HEK293T (cell line): ENCODE measurements at regions not wholly inside any gene's neighbourhood (a gene's known extent, or its start where the extent isn't known, plus 50 kb on each side); places are given as distances from the start of the nearest gene placed in this dataset.
"Not testable (repeated sequence)": the region's sequence is repeated elsewhere in the genome, so short reads cannot be mapped to it uniquely, and the experiment has no call there.

Experiments
- CTCF ChIA-PET: fragments of 350-600 bp; formaldehyde crosslinking; extraction: SDS; loops from one replicate; lab custom pipeline; 2021; ENCODE audit warnings: antibody characterized with exemption, inconsistent platforms; lab: Yijun Ruan, JAX
- POLR2A ChIA-PET: fragments of 350-600 bp; formaldehyde crosslinking; extraction: SDS; loops from one replicate; lab custom pipeline; 2020; ENCODE audit warnings: antibody characterized with exemption, inconsistent platforms; lab: Yijun Ruan, JAX
- DNase-seq: peaks from one replicate; pipeline ENCODE4 v3.0.0; 2012; ENCODE audit warnings: mixed read lengths; ENCODE audit errors: extremely low spot score
- ARNT ChIP-seq: fragments of 450-650 bp; IDR thresholded peaks from 2 replicates; pipeline ENCODE4 v1.6.1; 2017; ENCODE audit warnings: mild to moderate bottlenecking
- BHLHE40 ChIP-seq: fragments of 450-650 bp; IDR thresholded peaks from 2 replicates; pipeline ENCODE4 v1.6.1; 2016; ENCODE audit warnings: mild to moderate bottlenecking, moderate library complexity, borderline replicate concordance
- CTBP1 ChIP-seq: fragments of 450-650 bp; IDR thresholded peaks from 2 replicates; pipeline ENCODE4 v1.6.1; 2016; ENCODE audit warnings: borderline replicate concordance
- ELF4 ChIP-seq: fragments of 450-650 bp; IDR thresholded peaks from 2 replicates; pipeline ENCODE4 v1.6.1; 2017; ENCODE audit warnings: antibody characterized with exemption
- FOXA1 ChIP-seq: fragments of 450-650 bp; IDR thresholded peaks from 2 replicates; pipeline ENCODE4 v1.6.1; 2016; ENCODE audit warnings: mild to moderate bottlenecking
- FOXK2 ChIP-seq: fragments of 450-650 bp; IDR thresholded peaks from 2 replicates; pipeline ENCODE4 v1.6.1; 2016; ENCODE audit warnings: mild to moderate bottlenecking
- FOXM1 ChIP-seq: fragments of 450-650 bp; IDR thresholded peaks from 2 replicates; pipeline ENCODE4 v1.6.1; 2017; ENCODE audit warnings: mild to moderate bottlenecking, borderline replicate concordance
- HDGF ChIP-seq: fragments of 450-650 bp; IDR thresholded peaks from 2 replicates; pipeline ENCODE4 v1.6.1; 2017; ENCODE audit warnings: antibody characterized with exemption, borderline replicate concordance
- L3MBTL2 ChIP-seq: fragments of 450-650 bp; conservative IDR thresholded peaks from 2 replicates; pipeline ENCODE4 v1.6.1; 2016; ENCODE audit warnings: mild to moderate bottlenecking
- LEF1 ChIP-seq: fragments of 450-650 bp; IDR thresholded peaks from 2 replicates; pipeline ENCODE4 v1.6.1; 2017; ENCODE audit warnings: mild to moderate bottlenecking, borderline replicate concordance
- NFRKB ChIP-seq: fragments of 450-650 bp; IDR thresholded peaks from 2 replicates; pipeline ENCODE4 v1.6.1; 2016; ENCODE audit warnings: mild to moderate bottlenecking, moderate library complexity
- SP1 ChIP-seq: fragments of 450-650 bp; IDR thresholded peaks from 2 replicates; pipeline ENCODE4 v1.6.1; 2017
- SUZ12 ChIP-seq: fragments of 450-650 bp; IDR thresholded peaks from 2 replicates; pipeline ENCODE4 v1.6.1; 2016; ENCODE audit warnings: mild to moderate bottlenecking
- TARDBP ChIP-seq: fragments of 450-650 bp; IDR thresholded peaks from 2 replicates; pipeline ENCODE4 v1.6.1; 2016
- ZNF384 ChIP-seq: fragments of 450-650 bp; IDR thresholded peaks from 2 replicates; pipeline ENCODE4 v1.6.1; 2016
- TF ChIP-seq, protein P1 (sequence below): fragments of 450-650 bp; IDR thresholded peaks from 2 replicates; pipeline ENCODE4 v1.6.1; 2016

DNA sequence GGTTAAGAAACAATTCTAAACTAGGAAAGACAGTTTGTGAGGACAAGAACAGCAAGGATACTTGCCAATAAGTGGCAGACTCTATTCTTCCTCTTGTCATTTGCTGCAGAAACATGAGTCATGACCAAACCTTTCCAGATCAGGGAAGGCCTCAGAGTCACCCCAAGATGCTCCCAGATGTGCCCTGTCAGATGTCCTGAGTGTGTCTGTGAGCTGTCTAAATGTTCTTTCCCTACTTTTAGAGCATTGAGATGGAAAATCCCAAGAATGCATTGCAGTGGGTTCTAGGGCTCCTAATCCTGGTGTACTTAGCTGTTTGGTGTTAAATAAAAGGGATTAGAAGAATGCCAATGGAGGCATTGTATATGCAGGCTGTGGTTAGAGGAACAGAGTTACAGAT lies 57.5 kb upstream of the KIAA0040 start:
- TF ChIP-seq CTBP1 (no peak), SUZ12 (no peak), BHLHE40 (no peak), ZNF384 (no peak), L3MBTL2 (no peak), ARNT (no peak), ELF4 (no peak), NFRKB (no peak), TARDBP (no peak), FOXM1 (no peak), FOXK2 (no peak), HDGF (no peak), SP1 (no peak), FOXA1 (no peak)
- TF ChIP-seq, protein P1, sequence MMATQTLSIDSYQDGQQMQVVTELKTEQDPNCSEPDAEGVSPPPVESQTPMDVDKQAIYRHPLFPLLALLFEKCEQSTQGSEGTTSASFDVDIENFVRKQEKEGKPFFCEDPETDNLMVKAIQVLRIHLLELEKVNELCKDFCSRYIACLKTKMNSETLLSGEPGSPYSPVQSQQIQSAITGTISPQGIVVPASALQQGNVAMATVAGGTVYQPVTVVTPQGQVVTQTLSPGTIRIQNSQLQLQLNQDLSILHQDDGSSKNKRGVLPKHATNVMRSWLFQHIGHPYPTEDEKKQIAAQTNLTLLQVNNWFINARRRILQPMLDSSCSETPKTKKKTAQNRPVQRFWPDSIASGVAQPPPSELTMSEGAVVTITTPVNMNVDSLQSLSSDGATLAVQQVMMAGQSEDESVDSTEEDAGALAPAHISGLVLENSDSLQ: no peak
- CTCF ChIA-PET: no interaction called here
- DNase-seq: no peak
- POLR2A ChIA-PET: no interaction called here

DNA sequence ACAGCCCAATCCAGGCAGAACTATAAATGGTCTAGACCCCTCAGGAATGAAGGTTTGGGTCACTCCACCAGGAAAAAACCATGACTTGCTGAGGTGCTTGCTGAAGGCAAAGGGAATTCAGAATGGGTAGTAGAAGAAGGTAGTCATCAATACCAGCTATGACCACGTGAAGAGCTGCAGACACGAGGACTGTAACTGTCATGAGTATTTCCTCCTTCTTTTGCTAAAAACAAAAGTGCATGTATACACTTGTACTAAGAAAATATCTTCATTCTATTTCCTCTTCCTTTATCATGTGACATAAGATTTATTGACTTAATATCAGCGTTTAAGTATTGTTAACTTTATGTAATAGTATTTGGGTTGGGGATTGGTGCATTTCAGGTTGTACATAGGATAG lies 55.5 kb upstream of the KIAA0040 start:
- CTCF ChIA-PET, POLR2A ChIA-PET, DNase-seq: not testable (repeated sequence)

DNA sequence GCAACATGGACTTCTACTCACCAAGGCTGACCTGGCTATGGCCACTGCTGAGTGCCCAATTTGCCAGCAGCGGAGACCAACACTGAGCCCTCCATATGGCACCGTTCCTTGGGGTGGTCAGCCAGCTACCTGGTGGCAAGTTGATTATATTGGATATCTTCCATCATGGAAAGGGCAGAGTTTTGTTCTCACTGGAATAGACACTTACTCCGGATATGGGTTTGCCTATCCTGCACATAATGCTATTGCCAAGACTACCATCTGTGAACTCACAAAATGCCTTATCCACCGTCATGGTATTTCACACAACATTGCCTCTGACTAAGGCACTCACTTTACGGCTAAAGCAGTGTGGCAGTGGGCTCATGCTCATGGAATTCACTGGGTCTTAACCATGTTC lies 54.5 kb upstream of the KIAA0040 start:
- DNase-seq, POLR2A ChIA-PET, CTCF ChIA-PET: not testable (repeated sequence)

DNA sequence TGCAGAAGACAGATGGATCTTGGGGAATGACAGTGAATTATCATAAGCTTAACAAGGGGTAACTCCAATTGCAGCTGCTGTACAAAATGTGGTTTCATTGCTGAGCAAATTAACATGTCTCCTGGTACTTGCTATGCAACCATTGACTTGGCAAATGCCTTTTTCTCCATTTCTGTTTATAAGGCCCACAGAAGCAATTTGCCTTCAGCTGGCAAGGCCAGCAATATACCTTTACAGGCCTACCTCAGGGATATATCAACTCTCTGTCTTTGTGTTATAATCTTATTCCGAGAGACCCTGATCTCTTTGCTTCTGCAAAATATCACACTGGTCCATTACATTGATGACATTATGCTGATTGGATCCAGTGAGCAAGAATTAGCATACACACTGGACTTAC lies 52.7 kb upstream of the KIAA0040 start:
- ChIA-PET CTCF (no interaction called here), POLR2A (no interaction called here)
- no peak for DNase-seq
- no peak for TF ChIP-seq L3MBTL2
- TF ChIP-seq ELF4: no peak
- no peak for TF ChIP-seq LEF1
- TF ChIP-seq NFRKB: no peak
- TF ChIP-seq, protein P1: no peak

DNA sequence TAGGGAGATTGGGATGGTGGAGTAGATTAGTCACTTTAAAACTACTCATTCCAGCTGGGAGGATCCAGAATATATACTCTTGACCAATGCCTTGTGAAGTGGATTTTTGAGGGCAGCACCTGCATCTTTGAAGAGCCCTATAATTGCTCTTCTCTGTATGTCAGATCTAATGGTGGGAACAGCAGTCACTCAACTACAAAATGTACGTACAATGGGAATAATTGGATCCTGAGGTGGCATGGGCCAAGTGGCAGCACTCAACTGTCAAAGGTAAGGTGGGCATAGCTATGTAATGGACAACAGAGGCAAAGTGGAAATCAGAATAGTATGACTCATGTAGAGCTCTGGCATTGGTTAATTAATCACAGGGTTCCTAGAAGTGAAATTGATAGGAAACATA lies 51.6 kb upstream of the KIAA0040 start:
- ChIA-PET CTCF (no interaction called here), POLR2A (no interaction called here)
- no peak for DNase-seq
- TF ChIP-seq ZNF384 (no peak), BHLHE40 (no peak)
